Endothelial cell of umbilical vein (primary cell): ENCODE measurements at regions not wholly inside any gene's neighbourhood (a gene's known extent, or its start where the extent isn't known, plus 50 kb on each side); places are given as distances from the start of the nearest gene placed in this dataset.

ENCODE experiments used
- BruUV-seq: library from RNA; stranded (reverse); fragments of 400-500 nt; replicated peaks from 2 replicates; lab custom pipeline; 2021; lab: Mats Ljungman, UMichigan
- CTCF ChIA-PET: fragments of 300-600, 350-600 bp; sonication (Branson Sonifier 250); formaldehyde crosslinking; loops from one replicate; lab custom pipeline; 2021; ENCODE audit warnings: antibody characterized with exemption, inconsistent platforms; lab: Charles Lee
- POLR2A ChIA-PET: fragments of 300-600, 350-600 bp; sonication (Branson Sonifier 250); formaldehyde crosslinking; loops from one replicate; lab custom pipeline; 2021; ENCODE audit warnings: antibody characterized with exemption, inconsistent platforms; lab: Charles Lee
- DNase-seq: peaks from one replicate; pipeline ENCODE4 v3.0.0-alpha.2; 2011; ENCODE audit warnings: low read depth, low spot score
- FAIRE-seq: peaks from 2 replicates; lab custom pipeline; 2011; peaks lifted over from hg19 to GRCh38; lab: Jason Lieb, UNC
- H2AFZ ChIP-seq: 2 replicates; pipeline ENCODE4 v1.6.0; 2012; ENCODE audit warnings: low read depth, low read length, control low read depth, inconsistent platforms
- H3K27ac ChIP-seq: 2 replicates; pipeline ENCODE4 v1.5.1; 2011; ENCODE audit warnings: low read depth, mild to moderate bottlenecking, control low read depth, low read length, moderate library complexity; ENCODE audit not compliant: insufficient read depth
- H3K27me3 ChIP-seq, 2 experiments: 2 replicates each; pipeline versions ENCODE4 v1.6.0 to v1.6.1; 2011; ENCODE audit warnings: low read length in 2 of 2, mixed read lengths in 1 of 2; ENCODE audit not compliant: control insufficient read depth in 2 of 2, insufficient read depth in 2 of 2
- H3K36me3 ChIP-seq, 2 experiments: 2 replicates in 1 of 2; 3 replicates in 1 of 2; pipeline ENCODE4 v1.5.1; 2011; ENCODE audit warnings: low read length in 2 of 2, mild to moderate bottlenecking in 1 of 2, moderate library complexity in 1 of 2; ENCODE audit not compliant: control insufficient read depth in 2 of 2, insufficient read depth in 2 of 2; ENCODE audit errors: extremely low read depth in 1 of 2
- H3K4me1 ChIP-seq: 3 replicates; pipeline ENCODE4 v1.5.1; 2011; ENCODE audit warnings: mild to moderate bottlenecking, low read length; ENCODE audit not compliant: control insufficient read depth, insufficient read depth; ENCODE audit errors: extremely low read depth
- H3K4me2 ChIP-seq: 2 replicates; pipeline ENCODE4 v1.6.1; 2011; ENCODE audit warnings: low read length, control low read depth, mixed read lengths; ENCODE audit not compliant: insufficient read depth
- H3K4me3 ChIP-seq, 3 experiments: fragments of 200-600 bp in 1 of 3; sonication (generic), shearing (Covaris generic) in 1 of 3; replicated peaks in 1 of 3; 2 replicates each; pipeline ENCODE4 v1.5.1; 2011 to 2016; ENCODE audit warnings: control low read depth in 3 of 3, low read length in 3 of 3, mild to moderate bottlenecking in 2 of 3, inconsistent platforms in 1 of 3, low read depth in 1 of 3, moderate library complexity in 1 of 3; ENCODE audit not compliant: insufficient read depth in 1 of 3
- H3K79me2 ChIP-seq: 2 replicates; pipeline ENCODE4 v1.6.0; 2012; ENCODE audit warnings: low read length, inconsistent platforms; ENCODE audit not compliant: control insufficient read depth, insufficient read depth
- H3K9ac ChIP-seq: replicated peaks from 2 replicates; pipeline ENCODE3; 2011; ENCODE audit warnings: low read length, control low read depth; ENCODE audit not compliant: insufficient read depth; ENCODE audit errors: extremely low read depth
- H3K9me1 ChIP-seq: replicated peaks from 3 replicates; pipeline ENCODE4 v1.6.0; 2011; ENCODE audit warnings: mild to moderate bottlenecking, low read length; ENCODE audit not compliant: control insufficient read depth, insufficient read depth; ENCODE audit errors: extremely low read depth
- H3K9me3 ChIP-seq: replicated peaks from 2 replicates; pipeline ENCODE4 v1.5.1; 2012; ENCODE audit warnings: low read length, inconsistent platforms; ENCODE audit not compliant: control insufficient read depth, insufficient read depth
- H4K20me1 ChIP-seq: replicated peaks from 2 replicates; pipeline ENCODE3; 2011; ENCODE audit warnings: mild to moderate bottlenecking, low read length; ENCODE audit not compliant: control insufficient read depth, insufficient read depth; ENCODE audit errors: extremely low read depth
- CTCF ChIP-seq, 2 donors: IDR thresholded peaks; 1 replicate in 1 of 2; 2 replicates in 1 of 2; pipeline ENCODE4 v1.5.1; 2011; ENCODE audit warnings: low read length in 2 of 2, mild to moderate bottlenecking in 2 of 2, moderate library complexity in 2 of 2, control low read depth in 1 of 2, inconsistent platforms in 1 of 2, low read depth in 1 of 2; ENCODE audit not compliant: insufficient read depth in 1 of 2; ENCODE audit errors: extremely low read depth in 1 of 2
- EZH2 ChIP-seq: IDR thresholded peaks from 2 replicates; pipeline ENCODE4 v1.6.1; 2012; ENCODE audit warnings: borderline replicate concordance, low read depth, mild to moderate bottlenecking, moderate library complexity, low read length, inconsistent platforms; ENCODE audit not compliant: severe bottlenecking
- FOS ChIP-seq: IDR thresholded peaks from 2 replicates; pipeline ENCODE4 v1.6.1; 2011; ENCODE audit warnings: mild to moderate bottlenecking, low read length, moderate library complexity, borderline replicate concordance; ENCODE audit not compliant: insufficient read depth
- GATA2 ChIP-seq: IDR thresholded peaks from 2 replicates; pipeline ENCODE4 v1.7.0; 2011; ENCODE audit warnings: low read depth, mild to moderate bottlenecking, moderate library complexity, mixed read lengths, low read length; ENCODE audit not compliant: insufficient read length, insufficient read depth
- JUN ChIP-seq: IDR thresholded peaks from 2 replicates; pipeline ENCODE4 v1.6.1; 2011; ENCODE audit warnings: borderline replicate concordance, low read depth; ENCODE audit not compliant: insufficient read length, insufficient read depth
- MAX ChIP-seq: IDR thresholded peaks from 2 replicates; pipeline ENCODE4 v1.6.1; 2011; ENCODE audit not compliant: insufficient read depth, insufficient read length
- MYC ChIP-seq: IDR thresholded peaks from one replicate; pipeline ENCODE4 v1.6.1; 2011; ENCODE audit warnings: mild to moderate bottlenecking, low read depth, low read length
- POLR2A ChIP-seq: IDR thresholded peaks from 2 replicates; pipeline ENCODE4 v1.6.1; 2012; ENCODE audit warnings: low read depth, mild to moderate bottlenecking, control low read depth, low read length
- POLR2AphosphoS5 ChIP-seq: IDR thresholded peaks from 2 replicates; pipeline ENCODE4 v1.6.1; 2012; ENCODE audit warnings: low read depth, mild to moderate bottlenecking, control low read depth, low read length, moderate library complexity; ENCODE audit not compliant: insufficient read depth
- dilution Hi-C: fragments of 300-500 bp; cut with MboI; formaldehyde crosslinking; loops from one replicate; pipeline ENCODE4 v1.15.0; 2019; ENCODE audit warnings: low sequenced_read_pairs; ENCODE audit not compliant: extremely low pct_ligation_motif_present
- intact Hi-C: fragments of 100-400 bp; cut with micrococcal nuclease; formaldehyde crosslinking; loops from one replicate; pipeline ENCODE4 v1.10.0; 2022

GRCh38 chr3:76171647-76172046 lies 386.3 kb upstream of the ZNF717 start:
- no peak overlapping the region for H3K4me2 ChIP-seq
- FAIRE-seq = no peak

More at GRCh38 chr3:76171647-76172046, 386.3 kb upstream of the ZNF717 start:
- Histone ChIP-seq H3K27ac (no peak overlapping the region), H3K9ac (no peak overlapping the region), H3K27me3 (no peaks in the 10 kb centered on the region), H3K9me3 (no peaks in the 10 kb centered on the region), H3K4me1 (no peaks in the 10 kb centered on the region), H2AFZ (no peak overlapping the region), H3K79me2 (no peaks in the 10 kb centered on the region), H3K36me3 (no peaks in the 10 kb centered on the region), H4K20me1 (no peaks in the 10 kb centered on the region), H3K4me3 (no peak overlapping the region), H3K9me1 (no peaks in the 10 kb centered on the region)
- BruUV-seq = no TSS peak
- ChIA-PET POLR2A (no interaction called here), CTCF (no interaction called here)
- no peak for DNase-seq
- intact Hi-C loops = no loop called here
- TF ChIP-seq MAX (no peak), EZH2 (no peak), MYC (no peak), CTCF (IDR thresholded peaks at IDR 0.05; ENCODE audit: extremely low read depth in 1 of 2, insufficient read depth in 1 of 2, low read depth in 1 of 2, low read length in 2 of 2) (no peak), FOS (no peak), POLR2AphosphoS5 (no peak), JUN (no peak), POLR2A (no peak), GATA2 (no peak)
- dilution Hi-C loops = no loop called here
